ENCODE measurements at regions not wholly inside any gene's neighbourhood (a gene's known extent, or its start where the extent isn't known, plus 50 kb on each side); places are given as distances from the start of the nearest gene placed in this dataset.
"Not testable (repeated sequence)": the region's sequence is repeated elsewhere in the genome, so short reads cannot be mapped to it uniquely, and the experiment has no call there.

GRCh38 chr17:13104576-13104975 is 86.7 kb upstream of the ELAC2 start:
- H3K4me3 ChIP-seq (ENCODE audit: control insufficient read depth, low read depth, low read length): no peak overlapping the region
- TF ChIP-seq, protein P1, sequence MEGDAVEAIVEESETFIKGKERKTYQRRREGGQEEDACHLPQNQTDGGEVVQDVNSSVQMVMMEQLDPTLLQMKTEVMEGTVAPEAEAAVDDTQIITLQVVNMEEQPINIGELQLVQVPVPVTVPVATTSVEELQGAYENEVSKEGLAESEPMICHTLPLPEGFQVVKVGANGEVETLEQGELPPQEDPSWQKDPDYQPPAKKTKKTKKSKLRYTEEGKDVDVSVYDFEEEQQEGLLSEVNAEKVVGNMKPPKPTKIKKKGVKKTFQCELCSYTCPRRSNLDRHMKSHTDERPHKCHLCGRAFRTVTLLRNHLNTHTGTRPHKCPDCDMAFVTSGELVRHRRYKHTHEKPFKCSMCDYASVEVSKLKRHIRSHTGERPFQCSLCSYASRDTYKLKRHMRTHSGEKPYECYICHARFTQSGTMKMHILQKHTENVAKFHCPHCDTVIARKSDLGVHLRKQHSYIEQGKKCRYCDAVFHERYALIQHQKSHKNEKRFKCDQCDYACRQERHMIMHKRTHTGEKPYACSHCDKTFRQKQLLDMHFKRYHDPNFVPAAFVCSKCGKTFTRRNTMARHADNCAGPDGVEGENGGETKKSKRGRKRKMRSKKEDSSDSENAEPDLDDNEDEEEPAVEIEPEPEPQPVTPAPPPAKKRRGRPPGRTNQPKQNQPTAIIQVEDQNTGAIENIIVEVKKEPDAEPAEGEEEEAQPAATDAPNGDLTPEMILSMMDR (IDR thresholded peaks at IDR 0.05; ENCODE audit: control insufficient read depth, insufficient read depth, low read depth, low read length, missing control alignments): no peak
- DNase-seq (ENCODE audit: low read depth): no peak

DNA sequence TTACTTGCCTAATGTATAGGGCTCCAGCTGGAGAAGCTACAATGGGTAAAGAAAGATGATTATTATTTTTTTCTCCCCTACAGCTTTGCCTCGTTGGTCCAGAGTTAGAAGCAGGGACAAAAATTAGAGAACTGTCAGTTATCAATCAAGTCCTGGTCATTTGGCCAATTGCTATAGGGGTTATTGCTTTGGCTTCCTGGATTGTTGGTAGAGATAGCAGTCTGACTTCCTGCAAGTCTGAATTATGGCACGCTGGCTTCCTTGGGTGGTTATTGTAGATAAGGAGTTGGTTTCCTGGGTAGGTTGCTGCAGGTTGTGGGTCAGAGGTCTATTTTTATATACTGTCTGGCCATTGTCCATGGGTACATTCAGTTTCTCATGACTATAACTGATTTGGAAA is 84.7 kb upstream of the ELAC2 start:
- no peak overlapping the region for H3K4me3 ChIP-seq (ENCODE audit: control insufficient read depth, low read depth, low read length)
- TF ChIP-seq, protein P1 (IDR thresholded peaks at IDR 0.05; ENCODE audit: control insufficient read depth, insufficient read depth, low read depth, low read length, missing control alignments): no peak
- DNase-seq (ENCODE audit: low read depth): no peak

DNA sequence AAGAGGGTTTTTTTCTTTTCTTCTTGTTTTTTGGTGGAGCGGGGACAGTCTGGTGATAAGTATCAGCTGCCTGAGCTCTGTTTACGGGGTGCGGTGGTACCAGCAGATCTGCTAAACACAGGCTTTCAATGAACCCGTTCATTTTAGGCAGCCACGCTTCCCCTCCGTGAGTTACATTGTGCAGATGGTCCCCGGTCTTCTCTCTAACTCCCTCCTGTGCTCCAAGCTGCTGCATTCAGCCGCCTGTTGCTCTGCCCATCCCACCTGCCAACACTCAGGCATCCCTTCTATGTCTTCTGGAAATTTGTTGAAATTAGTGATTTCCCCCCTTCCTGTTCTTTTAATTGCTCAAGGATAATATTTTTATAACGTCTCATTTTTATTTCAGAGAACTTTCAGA is 82.1 kb upstream of the ELAC2 start:
- no peak overlapping the region for H3K4me3 ChIP-seq (ENCODE audit: control insufficient read depth, low read depth, low read length)
- TF ChIP-seq, protein P1 (IDR thresholded peaks at IDR 0.05; ENCODE audit: control insufficient read depth, insufficient read depth, low read depth, low read length, missing control alignments): no peak
- no peak for DNase-seq (ENCODE audit: low read depth)

GRCh38 chr17:13099089-13099735 is 81.4 kb upstream of the ELAC2 start:
- TF ChIP-seq, protein P1 (IDR thresholded peaks at IDR 0.05; ENCODE audit: control insufficient read depth, insufficient read depth, low read depth, low read length, missing control alignments): no peak
- H3K4me3 ChIP-seq (ENCODE audit: control insufficient read depth, low read depth, low read length): no peak overlapping the region
- no peak for DNase-seq (ENCODE audit: low read depth)

- no peak for DNase-seq (ENCODE audit: low read depth)
- H3K4me3 ChIP-seq (ENCODE audit: control insufficient read depth, low read depth, low read length): no peak overlapping the region
- TF ChIP-seq, protein P1 (IDR thresholded peaks at IDR 0.05; ENCODE audit: control insufficient read depth, insufficient read depth, low read depth, low read length, missing control alignments): no peak
Observed at GRCh38 chr17:13096291-13096690, 78.5 kb upstream of the ELAC2 start.

GRCh38 chr17:13092010-13092409 is 74.2 kb upstream of the ELAC2 start:
- H3K4me3 ChIP-seq (ENCODE audit: control insufficient read depth, low read depth, low read length); DNase-seq (ENCODE audit: low read depth): not testable (repeated sequence)

GRCh38 chr17:13088666-13089065 is 70.8 kb upstream of the ELAC2 start:
- no peak overlapping the region for H3K4me3 ChIP-seq (ENCODE audit: control insufficient read depth, low read depth, low read length)
- TF ChIP-seq, protein P1 (IDR thresholded peaks at IDR 0.05; ENCODE audit: control insufficient read depth, insufficient read depth, low read depth, low read length, missing control alignments): no peak
- no peak for DNase-seq (ENCODE audit: low read depth)

All from AG09309 (cell line).